RPMI7951 (cell line): ENCODE measurements at regions not wholly inside any gene's neighbourhood (a gene's known extent, or its start where the extent isn't known, plus 50 kb on each side); places are given as distances from the start of the nearest gene placed in this dataset.

ENCODE experiments used
- DNase-seq: peaks from one replicate; pipeline ENCODE4 v3.0.0-alpha.2; 2012; ENCODE audit warnings: low read depth

DNA sequence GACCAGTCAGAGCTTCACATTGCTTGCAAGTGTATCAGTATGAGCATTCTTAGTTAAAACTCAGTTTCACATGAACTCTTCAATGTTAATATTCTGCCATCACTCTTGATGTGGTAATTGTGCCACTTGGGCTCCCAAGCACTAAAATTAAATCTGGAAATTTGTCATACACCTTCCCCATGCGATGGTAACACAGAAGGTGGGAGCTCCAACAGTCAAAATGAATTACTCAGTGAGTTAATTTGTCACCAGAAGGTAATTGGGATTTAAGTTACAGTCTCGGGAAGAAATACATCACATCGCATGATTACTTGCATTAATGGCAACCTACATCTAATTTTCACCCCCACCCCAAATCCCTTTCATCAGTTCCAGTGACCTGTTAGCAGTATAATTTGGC is 376.5 kb upstream of the DAB1 start:
- no peak for DNase-seq

GRCh38 chr1:57799490-57800115 is 375.7 kb upstream of the DAB1 start:
- no peak for DNase-seq

- no peak for DNase-seq
Observed at GRCh38 chr1:57798543-57798942, 374.7 kb upstream of the DAB1 start.

DNA sequence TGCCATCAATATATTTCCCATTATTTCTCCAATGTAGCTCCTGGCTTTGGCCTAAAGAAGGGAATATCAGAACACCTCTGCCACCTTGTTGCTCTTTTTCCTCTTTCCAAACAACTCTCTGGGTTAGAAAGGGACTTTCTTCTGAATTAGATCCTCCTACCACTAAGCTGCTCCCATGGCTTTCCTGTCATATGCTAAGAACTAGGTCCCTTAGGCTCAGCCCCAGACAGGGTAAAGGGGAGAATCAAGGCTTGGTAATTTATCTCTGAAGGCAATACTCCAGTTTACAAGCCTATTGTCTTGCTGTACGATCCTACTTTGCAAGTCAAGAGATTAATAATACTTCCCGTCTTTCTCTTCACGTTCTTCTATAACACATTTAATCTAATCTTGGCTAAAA is 373.2 kb upstream of the DAB1 start:
- no peak for DNase-seq

GRCh38 chr1:57796616-57797015 is 372.8 kb upstream of the DAB1 start:
- peak; percentile 11 for DNase-seq

GRCh38 chr1:57795886-57796285 is 372.0 kb upstream of the DAB1 start:
- DNase-seq, result no peak

GRCh38 chr1:57794078-57794477 is 370.2 kb upstream of the DAB1 start:
- DNase-seq, result no peak

DNA sequence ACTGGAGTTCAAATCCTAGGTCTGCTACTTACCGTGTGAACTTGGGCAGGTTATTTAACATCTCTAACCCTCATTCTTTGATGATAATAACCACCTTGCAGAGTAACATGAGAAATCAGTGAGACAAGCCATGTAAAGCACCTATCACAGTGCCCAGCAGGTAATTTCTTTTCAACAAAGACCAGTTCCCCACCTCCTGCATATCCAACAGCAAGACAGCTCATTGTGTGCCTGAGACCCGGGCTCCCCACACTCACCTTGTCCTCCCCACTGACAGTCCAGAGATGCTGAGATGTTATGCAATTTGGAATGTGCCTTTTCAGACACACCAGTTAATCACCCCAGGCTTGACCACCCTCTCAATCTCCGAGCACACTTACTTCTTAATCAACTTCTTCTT is 367.6 kb upstream of the DAB1 start:
- DNase-seq, result no peak

DNA sequence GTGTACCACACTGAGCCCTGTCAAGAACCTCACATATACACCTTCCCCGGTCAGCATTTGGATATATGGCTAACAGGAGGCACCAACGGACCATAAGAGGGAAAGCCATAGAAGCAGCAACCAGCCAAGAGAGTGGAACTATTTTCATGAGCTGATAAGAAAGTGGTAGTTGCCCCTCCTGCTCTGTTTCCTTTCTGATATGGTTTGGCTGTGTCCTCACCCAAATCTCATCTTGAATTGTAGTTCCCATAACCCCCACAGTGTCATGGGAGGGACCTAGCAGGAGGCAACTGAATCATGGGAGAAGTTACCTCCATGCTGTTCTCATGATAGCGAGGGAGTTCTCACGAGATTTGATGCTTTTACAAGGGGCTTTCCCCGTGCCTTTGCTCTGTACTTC is 366.1 kb upstream of the DAB1 start:
- DNase-seq, result no peak

- no peak for DNase-seq
Observed at GRCh38 chr1:57788313-57788712, 364.5 kb upstream of the DAB1 start.

DNA sequence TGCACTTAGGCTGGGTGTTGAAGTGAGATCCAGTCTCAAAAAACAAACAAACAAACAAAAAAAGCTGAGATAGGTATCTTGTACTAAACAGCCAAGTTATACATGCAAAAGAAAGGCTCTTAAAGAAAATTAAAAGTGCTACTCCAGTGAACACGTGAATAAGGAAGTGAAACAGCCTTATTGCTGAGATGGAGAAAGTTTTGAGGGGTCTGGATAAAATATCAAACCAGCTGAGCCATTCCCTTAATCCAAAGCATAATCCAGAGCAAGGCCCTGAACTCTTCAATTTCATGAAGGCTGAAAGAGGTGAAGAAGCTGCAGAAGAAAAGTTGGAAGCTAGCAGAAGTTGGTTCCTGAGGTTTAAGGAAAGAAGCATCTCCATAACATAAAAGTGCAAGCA is 360.5 kb upstream of the DAB1 start:
- no peak for DNase-seq

DNA sequence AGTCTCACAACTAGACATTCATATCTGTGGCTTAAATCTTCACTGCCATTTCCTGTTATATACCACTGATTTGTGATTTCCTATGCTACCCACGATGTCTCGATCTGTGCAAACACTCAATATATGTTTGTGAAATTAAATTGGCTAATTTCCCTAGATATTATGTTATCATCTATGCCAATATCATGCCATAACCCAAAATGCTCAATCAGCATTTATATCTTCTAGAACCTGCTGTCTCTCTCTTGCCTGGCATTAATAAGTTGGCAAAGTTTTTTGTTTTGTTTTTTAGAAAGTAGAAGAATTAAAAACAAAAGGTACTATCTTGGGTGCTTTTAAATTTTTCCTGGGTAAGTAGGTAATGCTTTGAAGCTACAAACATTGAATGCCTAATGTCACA is 358.5 kb upstream of the DAB1 start:
- no peak for DNase-seq

DNA sequence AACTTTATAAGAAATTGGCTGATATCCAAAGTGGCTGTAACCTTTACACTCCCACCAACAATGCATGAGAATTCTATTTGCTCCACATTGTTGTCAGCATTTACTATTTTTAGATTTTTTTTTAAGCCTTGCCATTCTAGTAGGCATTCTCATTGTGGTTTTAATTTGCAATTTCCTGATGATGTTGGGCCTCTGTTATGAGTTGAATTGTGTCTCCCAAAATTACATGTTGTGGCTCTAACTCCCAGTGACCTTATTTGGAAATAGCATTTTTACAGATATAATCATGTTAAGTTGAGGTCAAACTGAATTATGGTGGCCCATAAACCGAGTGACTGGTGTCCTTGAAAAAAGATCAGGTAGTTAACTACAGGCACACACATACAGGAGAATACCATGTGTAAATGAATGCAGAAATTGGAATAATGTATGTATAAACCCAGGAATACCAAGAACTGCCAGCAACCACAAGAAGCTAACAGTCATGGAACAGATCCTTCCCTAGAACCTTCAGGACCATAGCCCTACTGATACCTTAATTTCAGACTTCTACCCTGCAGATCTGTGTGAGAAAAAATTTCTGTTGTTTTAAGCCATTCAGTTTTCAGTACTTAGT is 348.8 kb upstream of the DAB1 start:
- no peak for DNase-seq

GRCh38 chr1:57770772-57771171 is 346.9 kb upstream of the DAB1 start:
- no peak for DNase-seq

- DNase-seq, result no peak
Observed at GRCh38 chr1:57770236-57770635, 346.4 kb upstream of the DAB1 start.

DNA sequence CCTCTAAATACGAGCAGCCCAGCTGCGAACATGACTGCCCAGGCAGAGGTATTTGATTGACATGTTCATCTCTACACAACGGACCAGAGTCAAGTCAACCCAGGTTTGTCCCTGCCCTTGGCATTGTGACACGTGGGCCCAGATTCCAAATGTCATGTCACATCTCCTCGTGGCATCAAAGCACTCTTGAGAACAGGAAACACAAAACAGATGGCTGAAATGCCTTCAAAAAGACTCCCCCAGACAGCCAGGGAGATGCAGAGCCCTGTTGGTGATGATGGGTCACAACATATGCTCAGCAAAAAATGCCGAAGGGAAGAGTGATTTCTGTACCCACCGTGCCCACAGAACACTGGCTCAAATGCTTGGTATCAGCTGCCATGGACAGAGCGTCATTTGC is 337.8 kb upstream of the DAB1 start:
- DNase-seq, result no peak

DNA sequence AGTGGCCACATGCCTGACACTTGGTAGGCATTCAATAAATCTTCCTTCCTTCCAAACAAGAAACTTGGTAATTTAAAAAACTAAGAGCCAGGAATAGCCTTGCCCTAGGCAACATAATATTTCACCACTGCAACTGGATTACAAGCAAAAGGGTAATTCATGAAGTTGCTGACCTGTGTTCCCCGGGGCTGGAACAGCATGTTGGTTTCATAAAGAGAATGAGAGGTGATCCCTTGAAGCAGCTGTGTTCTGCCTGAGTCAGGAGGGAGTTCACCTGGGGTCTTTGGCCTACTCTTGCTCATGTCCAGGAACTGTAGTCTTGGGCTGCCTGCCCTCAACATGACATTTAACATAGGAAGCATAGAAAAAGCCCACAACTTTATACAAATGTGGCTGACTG is 329.0 kb upstream of the DAB1 start:
- no peak for DNase-seq

DNA sequence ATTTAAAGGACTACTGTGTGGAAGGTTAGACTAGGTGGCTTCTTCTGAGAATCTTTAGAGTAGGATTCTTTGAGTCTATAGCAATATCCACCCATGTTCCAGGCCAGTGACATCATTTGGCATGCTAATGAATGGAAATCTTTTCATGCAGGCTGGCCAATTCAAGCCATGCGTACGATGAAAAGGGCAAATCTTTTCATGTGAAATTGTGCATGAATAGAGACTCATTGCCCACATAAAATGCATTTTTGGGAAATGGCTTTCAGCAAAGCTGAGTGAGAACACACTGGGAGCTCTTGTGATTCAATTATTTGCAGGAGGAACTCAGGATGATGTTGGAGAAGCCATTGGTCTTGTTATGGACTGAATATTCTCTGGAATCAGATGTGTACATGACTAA is 324.9 kb upstream of the DAB1 start:
- no peak for DNase-seq

GRCh38 chr1:57747818-57748217 is 324.0 kb upstream of the DAB1 start:
- DNase-seq, result no peak

DNA sequence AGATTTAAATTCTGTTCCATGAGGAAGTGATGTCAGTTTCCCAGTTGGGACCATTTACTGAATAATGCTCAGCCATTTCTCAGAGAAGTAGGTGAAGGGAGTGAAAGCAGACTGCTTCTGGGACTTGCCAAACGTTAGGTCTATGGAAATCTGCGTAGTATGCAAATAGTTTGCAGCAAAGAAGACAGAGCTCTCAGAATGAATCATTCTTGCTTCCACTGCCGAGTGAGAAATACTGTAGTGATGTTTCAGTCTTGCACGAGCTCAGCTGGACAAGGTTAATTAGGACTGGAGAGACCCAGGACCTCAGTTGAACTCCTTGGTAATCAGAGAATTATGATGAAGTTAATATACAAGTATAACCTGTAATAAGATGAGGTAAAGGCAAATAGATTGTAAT is 317.7 kb upstream of the DAB1 start:
- DNase-seq, result no peak

- no peak for DNase-seq
Observed at GRCh38 chr1:57736940-57737339, 313.1 kb upstream of the DAB1 start.

GRCh38 chr1:57729181-57729580 is 305.3 kb upstream of the DAB1 start:
- DNase-seq, result no peak

- no peak for DNase-seq
Observed at GRCh38 chr1:57727121-57727520, 303.3 kb upstream of the DAB1 start.

DNA sequence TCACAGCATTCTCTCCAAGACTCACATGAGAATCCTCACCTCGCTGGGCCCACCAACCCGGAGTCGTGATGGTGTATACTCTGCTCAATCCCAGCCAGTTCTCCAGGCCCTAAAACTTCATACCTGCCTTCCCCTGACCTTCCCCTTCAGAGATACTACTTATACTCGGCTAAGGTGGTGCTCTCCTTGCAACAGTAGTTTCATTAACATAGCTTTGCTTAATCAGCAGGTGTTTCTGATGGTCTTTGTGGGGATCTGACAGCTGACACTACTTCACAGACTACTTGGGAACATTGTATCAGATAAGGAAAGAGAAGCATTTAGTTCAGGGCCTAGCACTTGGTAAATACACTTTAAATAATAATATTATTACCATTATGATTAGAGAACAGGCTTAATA is 301.5 kb upstream of the DAB1 start:
- DNase-seq, result no peak
